ENCODE measurements at regions not wholly inside any gene's neighbourhood (a gene's known extent, or its start where the extent isn't known, plus 50 kb on each side); places are given as distances from the start of the nearest gene placed in this dataset.

DNA sequence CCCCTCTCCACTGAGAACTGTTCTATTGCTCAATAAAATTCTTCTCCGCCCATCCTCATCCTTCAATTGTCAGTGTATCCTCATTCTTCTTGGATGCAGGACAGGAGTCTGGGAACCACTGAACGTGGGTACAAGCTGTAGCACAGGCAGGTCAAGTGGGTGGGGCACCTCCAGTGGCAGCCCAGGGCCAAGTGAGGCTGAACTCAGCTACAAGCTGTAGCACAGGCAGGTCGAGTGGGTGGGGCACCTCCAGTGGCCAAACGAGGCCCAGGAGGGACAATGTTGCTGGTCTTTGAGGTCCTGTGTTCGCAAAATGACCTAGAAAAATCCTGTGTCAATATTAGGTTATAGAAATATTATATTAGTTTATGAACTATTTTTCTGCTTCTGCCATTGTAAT, 352.0 kb downstream of the TMX3 start:
- DNase-seq (ENCODE audit: low read depth in 2 of 2): no peak

- no peak for DNase-seq (ENCODE audit: low read depth in 2 of 2)
Observed at GRCh38 chr18:68355637-68356036, 359.3 kb downstream of the TMX3 start.

DNA sequence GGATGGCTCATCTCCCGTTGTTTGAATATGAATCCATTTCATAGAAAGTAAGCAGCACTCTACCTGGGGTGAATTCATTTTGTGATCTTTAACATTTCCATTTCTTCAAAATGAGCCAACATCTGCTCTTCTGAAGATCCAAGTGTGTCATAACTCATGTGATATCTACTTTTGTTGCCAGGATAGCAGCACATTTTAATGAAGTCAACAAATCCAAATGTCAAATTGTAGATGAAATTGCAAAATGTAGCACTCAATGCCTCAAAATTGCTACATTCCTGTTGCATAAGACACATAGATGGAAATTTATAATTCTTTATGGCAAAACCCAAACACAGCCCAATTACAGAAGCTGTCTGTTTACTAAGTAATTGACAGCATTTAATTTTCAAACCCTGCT, 360.7 kb downstream of the TMX3 start:
- DNase-seq (ENCODE audit: low read depth in 2 of 2): no peak

GRCh38 chr18:68342039-68342659, 372.8 kb downstream of the TMX3 start:
- no peak for DNase-seq (ENCODE audit: low read depth in 2 of 2)

GRCh38 chr18:68340606-68341005, 374.3 kb downstream of the TMX3 start:
- no peak for DNase-seq (ENCODE audit: low read depth in 2 of 2)

DNA sequence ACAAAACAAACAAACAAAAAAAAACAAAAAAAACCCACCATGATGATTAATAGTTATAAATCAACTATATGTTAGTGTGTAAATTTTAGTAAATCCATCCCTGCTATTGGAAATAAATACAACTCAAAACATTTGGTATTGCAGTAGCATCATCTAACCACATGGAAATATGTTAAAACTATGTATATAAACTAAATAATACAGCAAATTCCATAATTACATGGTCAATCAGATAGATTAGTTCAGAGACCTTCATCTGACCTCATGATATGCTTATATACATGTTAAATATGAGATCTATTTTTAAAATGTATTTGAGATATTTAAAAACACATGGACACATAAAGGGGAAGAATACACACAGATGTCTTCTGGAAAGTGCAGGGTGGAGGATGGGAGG, 384.2 kb downstream of the TMX3 start:
- DNase-seq (ENCODE audit: low read depth in 2 of 2): no peak

GRCh38 chr18:68323921-68324320, 391.0 kb downstream of the TMX3 start:
- no peak for DNase-seq (ENCODE audit: low read depth in 2 of 2)

GRCh38 chr18:68316636-68317035, 398.3 kb downstream of the TMX3 start:
- no peak for DNase-seq (ENCODE audit: low read depth in 2 of 2)

DNA sequence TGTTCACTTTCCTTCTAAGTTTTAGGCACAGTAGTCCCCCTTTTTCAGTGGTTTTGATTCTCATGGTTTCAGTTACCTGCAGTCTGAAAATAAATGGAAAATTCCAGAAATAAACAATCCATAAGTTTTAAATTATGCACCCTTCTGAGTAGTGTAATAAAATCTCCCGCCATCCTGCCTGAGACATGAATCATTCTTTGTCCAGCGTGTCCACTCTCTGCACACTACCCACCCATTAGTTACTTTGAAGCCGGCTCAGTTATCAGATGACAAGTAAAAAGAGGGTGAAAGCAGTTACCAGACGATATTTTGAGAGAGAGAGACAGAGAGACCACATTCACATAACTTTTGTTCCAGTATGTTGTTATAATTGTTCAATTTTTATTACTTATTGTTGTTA, 400.5 kb downstream of the TMX3 start:
- DNase-seq (ENCODE audit: low read depth in 2 of 2): no peak

- DNase-seq (ENCODE audit: low read depth in 2 of 2): no peak
Observed at GRCh38 chr18:68301441-68301840, 413.5 kb downstream of the TMX3 start.

DNA sequence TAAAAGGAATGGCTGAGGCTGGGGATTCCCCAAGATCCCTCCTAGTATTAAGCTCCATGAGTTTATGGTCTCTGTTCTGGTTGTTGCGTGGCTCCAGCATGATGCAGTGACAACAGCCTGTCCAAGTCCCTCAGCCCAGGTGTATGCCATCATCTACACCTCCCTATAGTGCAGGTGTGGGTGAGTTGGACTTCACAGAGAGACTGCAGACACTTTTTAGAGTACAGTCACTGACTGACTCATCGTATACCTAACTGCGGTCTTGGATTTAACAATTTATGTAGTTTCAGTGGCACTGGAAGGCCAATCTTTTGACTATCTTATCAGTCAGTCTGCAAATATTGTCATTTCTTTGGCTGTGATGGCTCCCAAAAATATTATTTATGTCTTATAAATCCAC, 415.0 kb downstream of the TMX3 start:
- DNase-seq (ENCODE audit: low read depth in 2 of 2): no peak

DNA sequence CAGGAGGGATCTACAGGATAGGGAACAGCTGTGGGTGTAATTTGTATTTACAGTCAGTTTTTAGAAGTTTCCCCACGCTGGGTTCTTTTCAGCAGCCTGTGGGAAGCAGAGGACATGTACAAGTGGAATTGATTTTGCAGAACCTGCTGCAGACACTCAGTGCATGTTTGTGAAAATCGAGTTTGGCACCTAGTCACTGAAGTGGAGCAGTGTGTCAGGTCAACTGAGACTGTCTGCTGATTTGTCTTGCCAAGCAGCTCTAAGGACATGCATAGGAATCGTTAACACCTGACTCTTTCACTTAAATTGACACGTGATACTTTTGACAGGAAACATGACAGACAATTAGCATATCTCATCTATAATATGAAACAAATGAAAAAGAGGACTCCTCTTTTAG, 416.6 kb downstream of the TMX3 start:
- DNase-seq (ENCODE audit: low read depth in 2 of 2): no peak

DNA sequence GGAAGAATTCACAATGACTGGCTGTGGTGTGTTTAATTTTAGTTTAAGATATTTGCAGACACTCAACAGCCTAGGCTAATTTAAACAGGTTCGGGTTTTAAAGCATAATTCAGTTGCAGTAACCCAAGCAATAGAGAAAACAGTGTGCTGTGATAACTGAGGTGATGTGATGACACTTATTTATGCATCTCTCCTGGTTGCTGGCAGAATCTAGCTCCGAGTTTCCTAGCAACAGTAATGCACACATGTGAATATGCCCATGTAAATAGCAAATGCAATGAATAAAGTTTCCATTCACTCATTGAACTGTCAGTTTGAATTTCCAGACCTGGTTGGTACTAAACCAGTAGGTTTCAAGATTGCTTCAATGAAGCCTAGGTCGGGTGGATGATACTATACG, 426.5 kb downstream of the TMX3 start:
- DNase-seq (ENCODE audit: low read depth in 2 of 2): no peak

DNA sequence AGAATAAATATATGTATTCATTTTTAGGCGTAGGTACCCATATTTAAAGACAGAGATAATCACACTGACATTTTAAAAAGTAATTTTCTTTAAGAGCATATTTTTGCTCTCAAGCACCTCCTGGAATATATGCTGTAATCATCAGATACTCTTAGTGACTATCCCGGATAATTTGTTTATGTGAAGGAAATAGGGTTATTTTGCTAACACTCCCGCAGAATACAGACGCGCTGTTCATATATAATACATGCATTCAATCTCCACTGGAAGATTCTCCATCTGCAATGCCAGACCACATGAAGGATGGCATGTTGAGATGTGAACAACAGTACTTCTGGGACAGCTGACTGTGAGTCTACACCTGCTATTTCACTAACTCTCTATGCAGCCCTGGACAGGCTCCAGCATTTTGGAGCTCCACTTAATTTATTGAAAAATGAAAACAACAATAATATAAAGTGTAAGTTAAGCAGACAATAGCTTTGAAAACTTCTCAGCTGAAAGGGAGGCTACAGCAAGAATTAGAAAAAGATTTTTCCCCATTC, 430.6 kb downstream of the TMX3 start:
- DNase-seq (ENCODE audit: low read depth in 2 of 2): no peak

DNA sequence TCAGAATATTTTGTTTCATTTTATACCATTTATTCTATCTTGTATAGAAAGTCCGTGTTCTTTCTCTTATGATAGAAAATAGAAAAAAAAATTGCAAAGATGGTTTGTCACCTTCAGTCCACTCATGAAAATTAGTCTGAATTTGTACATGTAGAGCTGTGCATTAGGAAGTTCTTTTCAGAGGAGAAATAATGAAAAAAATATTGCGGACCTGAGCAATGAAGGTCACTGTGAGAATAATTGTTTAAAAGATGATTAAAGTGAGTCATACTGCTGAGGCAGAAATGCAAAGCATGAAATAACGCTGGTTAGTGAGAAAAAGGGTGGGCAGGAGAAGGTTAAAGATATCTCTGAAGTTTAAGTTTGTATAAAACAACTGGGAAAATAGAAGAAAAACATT, 431.1 kb downstream of the TMX3 start:
- DNase-seq (ENCODE audit: low read depth in 2 of 2): no peak

GRCh38 chr18:68282232-68282631, 432.7 kb downstream of the TMX3 start:
- DNase-seq (ENCODE audit: low read depth in 2 of 2): no peak

- DNase-seq (ENCODE audit: low read depth in 2 of 2): no peak
Observed at GRCh38 chr18:68275616-68276015, 439.3 kb downstream of the TMX3 start.

DNA sequence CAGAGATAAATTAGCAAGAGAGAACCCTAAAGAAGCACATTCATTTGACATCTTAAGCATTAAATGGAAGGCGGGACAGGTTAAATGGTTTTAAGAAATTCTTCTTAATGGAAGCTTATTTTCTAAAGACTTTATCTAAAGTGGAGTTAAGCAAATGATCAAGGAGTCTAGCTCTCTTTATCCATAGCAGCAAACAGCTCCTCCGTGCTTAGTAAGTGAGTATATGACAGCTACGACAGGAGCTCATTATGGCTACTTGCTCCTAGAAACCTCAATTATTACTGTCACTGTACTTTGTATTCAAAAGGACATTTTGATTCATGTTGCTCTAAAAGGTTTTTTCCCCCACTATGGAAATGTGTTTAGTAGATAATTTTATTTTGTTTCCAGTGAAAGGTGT, 444.9 kb downstream of the TMX3 start:
- no peak for DNase-seq (ENCODE audit: low read depth in 2 of 2)

DNA sequence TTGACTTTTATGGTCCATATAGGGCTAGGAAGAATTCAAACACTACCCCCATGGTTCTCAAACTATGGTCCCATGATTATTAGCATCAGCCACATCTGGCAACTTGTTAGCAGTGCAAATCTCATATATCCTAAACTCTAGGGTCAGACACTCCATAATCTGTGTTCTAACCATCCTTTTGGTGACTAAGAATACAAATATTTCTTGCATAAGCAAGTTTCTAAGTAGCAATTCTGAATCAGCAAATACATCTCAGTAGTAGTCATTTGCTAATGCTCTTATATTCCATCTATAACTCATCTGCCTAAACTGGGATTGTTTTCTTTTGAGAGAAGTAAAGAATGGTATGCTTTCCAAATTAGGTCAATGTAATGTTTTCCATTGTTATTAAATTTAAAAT, 447.3 kb downstream of the TMX3 start:
- DNase-seq (ENCODE audit: low read depth in 2 of 2): no peak

- no peak for DNase-seq (ENCODE audit: low read depth in 2 of 2)
Observed at GRCh38 chr18:68263481-68263880, 451.4 kb downstream of the TMX3 start.

DNA sequence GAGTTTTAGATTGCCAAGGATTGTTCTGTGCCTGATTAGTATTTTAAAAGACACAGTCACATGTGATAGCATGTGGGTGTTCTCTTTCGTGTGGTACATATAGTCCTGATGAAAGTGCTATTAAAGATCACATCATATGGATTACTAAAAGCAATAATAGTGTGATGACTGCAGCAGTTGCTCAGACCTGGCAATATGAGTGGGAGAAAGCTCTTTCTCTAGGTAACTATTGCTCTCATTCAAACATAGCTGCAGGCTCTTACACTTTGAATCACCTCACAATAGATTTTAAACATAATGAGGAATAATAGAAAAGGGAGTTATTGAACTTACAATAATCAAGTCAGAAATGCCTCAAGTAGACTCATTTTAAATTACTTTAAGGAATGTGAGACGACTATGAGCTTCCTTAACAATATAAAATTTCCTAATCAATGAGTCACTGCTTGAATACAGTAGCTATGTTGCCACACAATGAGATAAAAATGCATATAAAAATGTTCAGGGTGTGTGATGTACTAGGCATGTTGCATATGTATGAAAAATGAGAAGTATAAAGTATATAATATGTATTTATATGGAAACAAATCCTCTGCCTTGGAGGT, 452.1 kb downstream of the TMX3 start:
- no peak for DNase-seq (ENCODE audit: low read depth in 2 of 2)

- no peak for DNase-seq (ENCODE audit: low read depth in 2 of 2)
Observed at GRCh38 chr18:68256418-68257067, 458.4 kb downstream of the TMX3 start.

DNA sequence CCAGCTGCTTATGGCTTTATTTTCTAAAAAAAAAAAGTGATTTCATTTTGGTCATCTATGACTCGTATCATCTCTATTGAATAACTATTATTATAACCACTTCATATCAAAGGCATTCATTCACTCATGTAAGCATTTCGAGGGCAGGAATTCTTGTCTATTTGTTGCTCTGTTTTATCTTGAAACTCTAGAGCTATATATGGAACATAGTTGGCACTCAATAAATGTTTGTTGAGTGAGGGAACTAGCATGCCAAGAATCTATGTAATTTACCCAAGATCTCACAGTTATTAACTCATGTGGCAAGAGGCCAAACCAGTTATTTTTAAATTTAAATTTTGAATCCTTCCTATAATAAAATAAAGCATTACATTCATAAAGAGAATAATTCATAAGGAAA, 470.1 kb downstream of the TMX3 start:
- DNase-seq (ENCODE audit: low read depth in 2 of 2): no peak
